HG02798 (cell line): ENCODE measurements at regions not wholly inside any gene's neighbourhood (a gene's known extent, or its start where the extent isn't known, plus 50 kb on each side); places are given as distances from the start of the nearest gene placed in this dataset.
"Not testable (repeated sequence)": the region's sequence is repeated elsewhere in the genome, so short reads cannot be mapped to it uniquely, and the experiment has no call there.

Experiments
- ATAC-seq: cut with Tn5 transposase; IDR thresholded peaks from one replicate; pipeline ENCODE4 v1.9.1; 2021; ENCODE audit warnings: mild to moderate bottlenecking; ENCODE audit not compliant: unreplicated experiment, poor library complexity

GRCh38 chr5:89342106-89342876, 459.3 kb upstream of the MEF2C start:
- peak; percentile 29 for ATAC-seq

GRCh38 chr5:89338935-89339334, 456.0 kb upstream of the MEF2C start:
- no peak for ATAC-seq

GRCh38 chr5:89336111-89336510, 453.1 kb upstream of the MEF2C start:
- no peak for ATAC-seq

- ATAC-seq, result no peak
Measured at GRCh38 chr5:89330140-89330539, 447.2 kb upstream of the MEF2C start.

- no peak for ATAC-seq
Measured at GRCh38 chr5:89327608-89328007, 444.6 kb upstream of the MEF2C start.

GRCh38 chr5:89324990-89325389, 442.0 kb upstream of the MEF2C start:
- ATAC-seq, result no peak

GRCh38 chr5:89320421-89321277, 437.7 kb upstream of the MEF2C start:
- ATAC-seq, result no peak

- ATAC-seq, result not testable (repeated sequence)
Measured at GRCh38 chr5:89317838-89318237, 434.9 kb upstream of the MEF2C start.

GRCh38 chr5:89315286-89316100, 432.5 kb upstream of the MEF2C start:
- ATAC-seq, result no peak

- peak; percentile 97 for ATAC-seq
Measured at GRCh38 chr5:89313804-89314588, 431.0 kb upstream of the MEF2C start.

GRCh38 chr5:89313044-89313443, 430.1 kb upstream of the MEF2C start:
- no peak for ATAC-seq

GRCh38 chr5:89309268-89309667, 426.3 kb upstream of the MEF2C start:
- ATAC-seq, result no peak

- peak; percentile 89 for ATAC-seq
Measured at GRCh38 chr5:89308606-89309040, 425.6 kb upstream of the MEF2C start.

- ATAC-seq, result no peak
Measured at GRCh38 chr5:89307972-89308371, 425.0 kb upstream of the MEF2C start.

GRCh38 chr5:89307141-89307540, 424.2 kb upstream of the MEF2C start:
- not testable (repeated sequence) for ATAC-seq

GRCh38 chr5:89303033-89303480, 420.1 kb upstream of the MEF2C start:
- ATAC-seq, result peak; percentile 68

GRCh38 chr5:89302102-89302891, 419.3 kb upstream of the MEF2C start:
- ATAC-seq, result peak; percentile 34

GRCh38 chr5:89301321-89302025, 418.5 kb upstream of the MEF2C start:
- peak; percentile 82 for ATAC-seq
